K562 (cell line): ENCODE measurements at regions not wholly inside any gene's neighbourhood (a gene's known extent, or its start where the extent isn't known, plus 50 kb on each side); places are given as distances from the start of the nearest gene placed in this dataset.

Experiments used
- POLR2AphosphoS2 ChIP-seq: IDR thresholded peaks from 2 replicates; pipeline ENCODE4 v1.6.1; 2012; ENCODE audit warnings: low read length, improper control_type of control experiment
- UBTF ChIP-seq, 2 experiments: IDR thresholded peaks; 2 replicates each; pipeline ENCODE4 v1.6.1; 2012; ENCODE audit warnings: improper control_type of control experiment in 2 of 2, low read depth in 2 of 2, low read length in 2 of 2, borderline replicate concordance in 1 of 2
- TF ChIP-seq, protein P1 (sequence below): fragments of 200-600 bp; sonication (generic); IDR thresholded peaks from one replicate; pipeline ENCODE4 v1.6.1; 2012; ENCODE audit warnings: mild to moderate bottlenecking, low read depth, low read length, inconsistent platforms

DNA sequence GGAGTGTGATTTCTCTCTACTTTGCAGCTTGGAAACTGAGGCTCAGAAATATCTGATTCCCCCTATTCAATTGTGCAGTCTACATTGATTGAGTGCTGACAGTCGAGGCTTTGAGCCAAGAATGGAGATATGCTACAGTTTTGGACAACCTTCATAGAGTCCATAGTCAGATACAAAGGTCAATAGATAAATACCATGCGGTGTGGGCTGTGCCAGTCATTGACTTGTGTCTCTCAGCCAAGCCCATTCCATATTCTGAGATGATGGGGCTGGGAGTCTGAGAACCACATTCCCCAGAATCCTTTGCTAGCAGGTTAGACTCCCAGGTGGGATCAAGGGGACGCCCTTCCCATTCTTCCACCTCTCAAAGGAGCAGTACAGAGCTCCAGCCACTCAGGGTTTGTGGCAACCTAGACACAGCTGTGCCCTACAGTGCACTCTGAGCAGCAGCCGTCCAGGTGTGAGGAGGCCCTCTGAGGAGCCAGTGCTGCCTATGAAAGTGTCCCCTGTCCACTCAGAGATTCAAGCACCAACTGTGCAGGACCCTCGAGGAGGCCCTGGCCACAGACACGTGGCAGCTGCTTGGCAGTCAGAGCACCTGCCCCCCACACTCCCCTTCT is 348.3 kb downstream of the CYRIA start (continued):
- TF ChIP-seq, protein P1, sequence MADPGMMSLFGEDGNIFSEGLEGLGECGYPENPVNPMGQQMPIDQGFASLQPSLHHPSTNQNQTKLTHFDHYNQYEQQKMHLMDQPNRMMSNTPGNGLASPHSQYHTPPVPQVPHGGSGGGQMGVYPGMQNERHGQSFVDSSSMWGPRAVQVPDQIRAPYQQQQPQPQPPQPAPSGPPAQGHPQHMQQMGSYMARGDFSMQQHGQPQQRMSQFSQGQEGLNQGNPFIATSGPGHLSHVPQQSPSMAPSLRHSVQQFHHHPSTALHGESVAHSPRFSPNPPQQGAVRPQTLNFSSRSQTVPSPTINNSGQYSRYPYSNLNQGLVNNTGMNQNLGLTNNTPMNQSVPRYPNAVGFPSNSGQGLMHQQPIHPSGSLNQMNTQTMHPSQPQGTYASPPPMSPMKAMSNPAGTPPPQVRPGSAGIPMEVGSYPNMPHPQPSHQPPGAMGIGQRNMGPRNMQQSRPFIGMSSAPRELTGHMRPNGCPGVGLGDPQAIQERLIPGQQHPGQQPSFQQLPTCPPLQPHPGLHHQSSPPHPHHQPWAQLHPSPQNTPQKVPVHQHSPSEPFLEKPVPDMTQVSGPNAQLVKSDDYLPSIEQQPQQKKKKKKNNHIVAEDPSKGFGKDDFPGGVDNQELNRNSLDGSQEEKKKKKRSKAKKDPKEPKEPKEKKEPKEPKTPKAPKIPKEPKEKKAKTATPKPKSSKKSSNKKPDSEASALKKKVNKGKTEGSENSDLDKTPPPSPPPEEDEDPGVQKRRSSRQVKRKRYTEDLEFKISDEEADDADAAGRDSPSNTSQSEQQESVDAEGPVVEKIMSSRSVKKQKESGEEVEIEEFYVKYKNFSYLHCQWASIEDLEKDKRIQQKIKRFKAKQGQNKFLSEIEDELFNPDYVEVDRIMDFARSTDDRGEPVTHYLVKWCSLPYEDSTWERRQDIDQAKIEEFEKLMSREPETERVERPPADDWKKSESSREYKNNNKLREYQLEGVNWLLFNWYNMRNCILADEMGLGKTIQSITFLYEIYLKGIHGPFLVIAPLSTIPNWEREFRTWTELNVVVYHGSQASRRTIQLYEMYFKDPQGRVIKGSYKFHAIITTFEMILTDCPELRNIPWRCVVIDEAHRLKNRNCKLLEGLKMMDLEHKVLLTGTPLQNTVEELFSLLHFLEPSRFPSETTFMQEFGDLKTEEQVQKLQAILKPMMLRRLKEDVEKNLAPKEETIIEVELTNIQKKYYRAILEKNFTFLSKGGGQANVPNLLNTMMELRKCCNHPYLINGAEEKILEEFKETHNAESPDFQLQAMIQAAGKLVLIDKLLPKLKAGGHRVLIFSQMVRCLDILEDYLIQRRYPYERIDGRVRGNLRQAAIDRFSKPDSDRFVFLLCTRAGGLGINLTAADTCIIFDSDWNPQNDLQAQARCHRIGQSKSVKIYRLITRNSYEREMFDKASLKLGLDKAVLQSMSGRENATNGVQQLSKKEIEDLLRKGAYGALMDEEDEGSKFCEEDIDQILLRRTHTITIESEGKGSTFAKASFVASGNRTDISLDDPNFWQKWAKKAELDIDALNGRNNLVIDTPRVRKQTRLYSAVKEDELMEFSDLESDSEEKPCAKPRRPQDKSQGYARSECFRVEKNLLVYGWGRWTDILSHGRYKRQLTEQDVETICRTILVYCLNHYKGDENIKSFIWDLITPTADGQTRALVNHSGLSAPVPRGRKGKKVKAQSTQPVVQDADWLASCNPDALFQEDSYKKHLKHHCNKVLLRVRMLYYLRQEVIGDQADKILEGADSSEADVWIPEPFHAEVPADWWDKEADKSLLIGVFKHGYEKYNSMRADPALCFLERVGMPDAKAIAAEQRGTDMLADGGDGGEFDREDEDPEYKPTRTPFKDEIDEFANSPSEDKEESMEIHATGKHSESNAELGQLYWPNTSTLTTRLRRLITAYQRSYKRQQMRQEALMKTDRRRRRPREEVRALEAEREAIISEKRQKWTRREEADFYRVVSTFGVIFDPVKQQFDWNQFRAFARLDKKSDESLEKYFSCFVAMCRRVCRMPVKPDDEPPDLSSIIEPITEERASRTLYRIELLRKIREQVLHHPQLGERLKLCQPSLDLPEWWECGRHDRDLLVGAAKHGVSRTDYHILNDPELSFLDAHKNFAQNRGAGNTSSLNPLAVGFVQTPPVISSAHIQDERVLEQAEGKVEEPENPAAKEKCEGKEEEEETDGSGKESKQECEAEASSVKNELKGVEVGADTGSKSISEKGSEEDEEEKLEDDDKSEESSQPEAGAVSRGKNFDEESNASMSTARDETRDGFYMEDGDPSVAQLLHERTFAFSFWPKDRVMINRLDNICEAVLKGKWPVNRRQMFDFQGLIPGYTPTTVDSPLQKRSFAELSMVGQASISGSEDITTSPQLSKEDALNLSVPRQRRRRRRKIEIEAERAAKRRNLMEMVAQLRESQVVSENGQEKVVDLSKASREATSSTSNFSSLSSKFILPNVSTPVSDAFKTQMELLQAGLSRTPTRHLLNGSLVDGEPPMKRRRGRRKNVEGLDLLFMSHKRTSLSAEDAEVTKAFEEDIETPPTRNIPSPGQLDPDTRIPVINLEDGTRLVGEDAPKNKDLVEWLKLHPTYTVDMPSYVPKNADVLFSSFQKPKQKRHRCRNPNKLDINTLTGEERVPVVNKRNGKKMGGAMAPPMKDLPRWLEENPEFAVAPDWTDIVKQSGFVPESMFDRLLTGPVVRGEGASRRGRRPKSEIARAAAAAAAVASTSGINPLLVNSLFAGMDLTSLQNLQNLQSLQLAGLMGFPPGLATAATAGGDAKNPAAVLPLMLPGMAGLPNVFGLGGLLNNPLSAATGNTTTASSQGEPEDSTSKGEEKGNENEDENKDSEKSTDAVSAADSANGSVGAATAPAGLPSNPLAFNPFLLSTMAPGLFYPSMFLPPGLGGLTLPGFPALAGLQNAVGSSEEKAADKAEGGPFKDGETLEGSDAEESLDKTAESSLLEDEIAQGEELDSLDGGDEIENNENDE, result no peak
- TF ChIP-seq UBTF (IDR thresholded peaks at IDR 0.05; ENCODE audit: borderline replicate concordance in 1 of 2, low read depth in 2 of 2, low read length in 2 of 2) (no peak), POLR2AphosphoS2 (no peak)
